ENCODE measurements at regions not wholly inside any gene's neighbourhood (a gene's known extent, or its start where the extent isn't known, plus 50 kb on each side); places are given as distances from the start of the nearest gene placed in this dataset.
A peak's percentile ranks its signal among the peaks of the same experiment; 100 is the strongest.

GRCh38 chr1:234536741-234537140 is 57.8 kb upstream of the TARBP1 start:
- no peak for DNase-seq (ENCODE audit: low read depth, low spot score)

GRCh38 chr1:234535763-234536515 is 57.0 kb upstream of the TARBP1 start:
- peak; percentile 76 for DNase-seq (ENCODE audit: low read depth, low spot score)

GRCh38 chr1:234535218-234535617 is 56.2 kb upstream of the TARBP1 start:
- no peak for DNase-seq (ENCODE audit: low read depth, low spot score)

GRCh38 chr1:234533975-234534876 is 55.2 kb upstream of the TARBP1 start:
- DNase-seq (ENCODE audit: low read depth, low spot score): peak; percentile 95

- DNase-seq (ENCODE audit: low read depth, low spot score): no peak
These were observed 54.3 kb upstream of the TARBP1 start for GRCh38 chr1:234533034-234533891.

- DNase-seq (ENCODE audit: low read depth, low spot score): no peak
These were observed 53.5 kb upstream of the TARBP1 start for GRCh38 chr1:234532503-234532922.

GRCh38 chr1:234531151-234531635 is 52.2 kb upstream of the TARBP1 start:
- no peak for DNase-seq (ENCODE audit: low read depth, low spot score)

GRCh38 chr1:234530672-234531071 is 51.7 kb upstream of the TARBP1 start:
- no peak for DNase-seq (ENCODE audit: low read depth, low spot score)

GRCh38 chr1:234529950-234530237 is 50.9 kb upstream of the TARBP1 start:
- DNase-seq (ENCODE audit: low read depth, low spot score): no peak

- no peak for DNase-seq (ENCODE audit: low read depth, low spot score)
These were observed 50.3 kb upstream of the TARBP1 start for GRCh38 chr1:234529095-234529949.

All from smooth muscle cell of the brain vasculature (primary cell).